ENCODE measurements at regions not wholly inside any gene's neighbourhood (a gene's known extent, or its start where the extent isn't known, plus 50 kb on each side); places are given as distances from the start of the nearest gene placed in this dataset.

GRCh38 chr15:98304371-98304770, 343.9 kb downstream of the ARRDC4 start:
- TF ChIP-seq MYC (IDR thresholded peaks at IDR 0.05; ENCODE audit: borderline replicate concordance, low read length) (no peak), POLR2A (IDR thresholded peaks at IDR 0.05; ENCODE audit: low read length) (no peak), BCL3 (IDR thresholded peaks at IDR 0.05) (no peak)
- TF ChIP-seq, protein P1, sequence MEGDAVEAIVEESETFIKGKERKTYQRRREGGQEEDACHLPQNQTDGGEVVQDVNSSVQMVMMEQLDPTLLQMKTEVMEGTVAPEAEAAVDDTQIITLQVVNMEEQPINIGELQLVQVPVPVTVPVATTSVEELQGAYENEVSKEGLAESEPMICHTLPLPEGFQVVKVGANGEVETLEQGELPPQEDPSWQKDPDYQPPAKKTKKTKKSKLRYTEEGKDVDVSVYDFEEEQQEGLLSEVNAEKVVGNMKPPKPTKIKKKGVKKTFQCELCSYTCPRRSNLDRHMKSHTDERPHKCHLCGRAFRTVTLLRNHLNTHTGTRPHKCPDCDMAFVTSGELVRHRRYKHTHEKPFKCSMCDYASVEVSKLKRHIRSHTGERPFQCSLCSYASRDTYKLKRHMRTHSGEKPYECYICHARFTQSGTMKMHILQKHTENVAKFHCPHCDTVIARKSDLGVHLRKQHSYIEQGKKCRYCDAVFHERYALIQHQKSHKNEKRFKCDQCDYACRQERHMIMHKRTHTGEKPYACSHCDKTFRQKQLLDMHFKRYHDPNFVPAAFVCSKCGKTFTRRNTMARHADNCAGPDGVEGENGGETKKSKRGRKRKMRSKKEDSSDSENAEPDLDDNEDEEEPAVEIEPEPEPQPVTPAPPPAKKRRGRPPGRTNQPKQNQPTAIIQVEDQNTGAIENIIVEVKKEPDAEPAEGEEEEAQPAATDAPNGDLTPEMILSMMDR (IDR thresholded peaks at IDR 0.05), result no peak

All from A549 (cell line).